Esophagus muscularis mucosa (tissue), 4 donors: ENCODE measurements at regions not wholly inside any gene's neighbourhood (a gene's known extent, or its start where the extent isn't known, plus 50 kb on each side); places are given as distances from the start of the nearest gene placed in this dataset.

Experiments
- DNase-seq: peaks from one replicate; pipeline ENCODE4 v3.0.0-alpha.2; 2017; ENCODE audit errors: extremely low spot score
- H3K27ac ChIP-seq, 4 donors: fragments of 200-600 bp; sonication (generic); replicated peaks in 1 of 4; 1 replicate in 3 of 4; 2 replicates in 1 of 4; pipeline ENCODE4 v1.5.1; 2016 to 2019; ENCODE audit warnings: mild to moderate bottlenecking in 1 of 4
- H3K27me3 ChIP-seq, 4 donors: fragments of 200-600 bp; sonication (generic); one replicate each; pipeline versions ENCODE4 v1.5.1 to v1.6.0; 2016 to 2019
- H3K36me3 ChIP-seq, 4 donors: fragments of 200-600 bp; sonication (generic); one replicate each; pipeline ENCODE4 v1.5.1; 2016 to 2019
- H3K4me1 ChIP-seq, 4 donors: fragments of 200-600 bp; sonication (generic); one replicate each; pipeline ENCODE4 v1.5.1; 2016 to 2019
- H3K4me3 ChIP-seq, 4 donors: fragments of 200-600 bp; sonication (generic); 1 replicate in 2 of 4; 2 replicates in 2 of 4; pipeline ENCODE4 v1.5.1; 2016 to 2019; ENCODE audit warnings: mild to moderate bottlenecking in 4 of 4, moderate library complexity in 1 of 4
- H3K9me3 ChIP-seq, 4 donors: fragments of 200-600 bp; sonication (generic); 1 replicate in 3 of 4; 2 replicates in 1 of 4; pipeline ENCODE4 v1.5.1; 2016 to 2019
- CTCF ChIP-seq, 3 experiments: fragments of 200-600 bp in 2 of 3; fragments of 450-650 bp in 1 of 3; sonication (generic) in 2 of 3; IDR thresholded peaks; one replicate each; pipeline ENCODE4 v1.5.1; 2017 to 2019; ENCODE audit warnings: antibody characterized with exemption in 3 of 3, mild to moderate bottlenecking in 2 of 3, moderate library complexity in 1 of 3
- EP300 ChIP-seq: sonication (generic); formaldehyde crosslinking; IDR thresholded peaks from one replicate; pipeline ENCODE4 v1.6.1; 2017; ENCODE audit warnings: antibody characterized with exemption
- POLR2A ChIP-seq: fragments of 450-650 bp; IDR thresholded peaks from one replicate; pipeline ENCODE4 v1.6.1; 2017; ENCODE audit warnings: antibody characterized with exemption, moderate library complexity, mild to moderate bottlenecking, low read depth
- POLR2AphosphoS5 ChIP-seq, 2 donors: sonication (generic); formaldehyde crosslinking; IDR thresholded peaks; one replicate each; pipeline ENCODE4 v1.6.1; 2017; ENCODE audit warnings: antibody characterized with exemption in 2 of 2
- WGBS: methylation state at CpG from one replicate; pipeline ENCODE4 v1.1.5; 2018; 5-methylcytosine and 5-hydroxymethylcytosine counted together
- intact Hi-C: fragments of 100-400 bp; cut with DNase I; formaldehyde crosslinking; loops from one replicate; pipeline ENCODE4 v1.15.1; 2023

GRCh38 chr4:20196476-20196875 is 55.2 kb upstream of the SLIT2 start:
- Histone ChIP-seq H3K27ac (no peak overlapping the region), H3K27me3 (no peaks in the 10 kb centered on the region), H3K9me3 (no peaks in the 10 kb centered on the region), H3K4me3 (no peak overlapping the region), H3K36me3 (no peaks in the 10 kb centered on the region), H3K4me1 (peaks cover 0 to 14% (median 0%) of the 10 kb centered on the region in 4 donors)
- TF ChIP-seq CTCF (IDR thresholded peaks at IDR 0.05): no peak
- no peak for TF ChIP-seq EP300
- TF ChIP-seq POLR2AphosphoS5 (IDR thresholded peaks at IDR 0.05): no peak
- TF ChIP-seq POLR2A: no peak
- intact Hi-C loops: no loop called here
- 91% methylated on average over 4 of the region's 4 CpGs for WGBS
- no peak for DNase-seq

GRCh38 chr4:20195071-20195885 is 56.4 kb upstream of the SLIT2 start:
- Histone ChIP-seq H3K27ac (no peak overlapping the region), H3K4me3 (no peak overlapping the region), H3K9me3 (no peaks in the 10 kb centered on the region), H3K4me1 (peaks cover 0 to 14% (median 0%) of the 10 kb centered on the region in 4 donors), H3K36me3 (no peaks in the 10 kb centered on the region), H3K27me3 (no peaks in the 10 kb centered on the region)
- intact Hi-C loops: no loop called here
- DNase-seq: no peak
- TF ChIP-seq CTCF (IDR thresholded peaks at IDR 0.05): no peak
- no peak for TF ChIP-seq EP300
- TF ChIP-seq POLR2A: no peak
- TF ChIP-seq POLR2AphosphoS5 (IDR thresholded peaks at IDR 0.05): no peak

GRCh38 chr4:20194123-20195013 is 57.3 kb upstream of the SLIT2 start:
- no peaks in the 10 kb centered on the region for H3K36me3 ChIP-seq
- no peak overlapping the region for H3K4me3 ChIP-seq
- H3K9me3 ChIP-seq: no peaks in the 10 kb centered on the region
- no peak overlapping the region for H3K27ac ChIP-seq
- intact Hi-C loops: no loop called here
- peaks cover 0 to 14% (median 0%) of the 10 kb centered on the region in 4 donors for H3K4me1 ChIP-seq
- TF ChIP-seq EP300: no peak
- no peak for TF ChIP-seq POLR2AphosphoS5 (IDR thresholded peaks at IDR 0.05)
- no peak for TF ChIP-seq POLR2A
- TF ChIP-seq CTCF (IDR thresholded peaks at IDR 0.05): no peak
- H3K27me3 ChIP-seq: no peaks in the 10 kb centered on the region
- no peak for DNase-seq
- 52% methylated on average over 1 of the region's 1 CpG for WGBS

GRCh38 chr4:20193141-20193936 is 58.4 kb upstream of the SLIT2 start:
- TF ChIP-seq POLR2AphosphoS5 (IDR thresholded peaks at IDR 0.05): no peak
- TF ChIP-seq EP300: no peak
- Histone ChIP-seq H3K4me3 (no peak overlapping the region), H3K27ac (peak overlapping the region in 3 of 4 donors; percentile 37 to 48 (median 37)), H3K9me3 (no peaks in the 10 kb centered on the region), H3K36me3 (no peaks in the 10 kb centered on the region), H3K27me3 (no peaks in the 10 kb centered on the region), H3K4me1 (peaks cover 0 to 14% (median 0%) of the 10 kb centered on the region in 4 donors)
- WGBS: 72% methylated on average over 5 of the region's 5 CpGs
- intact Hi-C loops: no loop called here
- DNase-seq: no peak
